Motor neuron (in vitro differentiated cells): ENCODE measurements at regions not wholly inside any gene's neighbourhood (a gene's known extent, or its start where the extent isn't known, plus 50 kb on each side); places are given as distances from the start of the nearest gene placed in this dataset.
A peak's percentile ranks its signal among the peaks of the same experiment; 100 is the strongest.

Source experiments
- ATAC-seq, 8 experiments: fragments of 200-7000 bp; cut with Tn5 transposase; replicated peaks in 6 of 8; 2 replicates each; pipeline ENCODE4 v1.8.0; 2021; ENCODE audit warnings: mild to moderate bottlenecking in 8 of 8, moderate library complexity in 8 of 8
- H3K27ac ChIP-seq, 2 donors: fragments of 250-450 bp; sonication (Bioruptor Pico); 2 replicates each; pipeline ENCODE4 v1.9.0; 2021; ENCODE audit warnings: antibody characterized with exemption in 2 of 2, mild to moderate bottlenecking in 2 of 2, moderate library complexity in 1 of 2
- H3K4me1 ChIP-seq, 2 donors: fragments of 250-450 bp; sonication (Bioruptor Pico); replicated peaks in 1 of 2; 2 replicates each; pipeline ENCODE4 v1.6.1; 2021; ENCODE audit warnings: antibody characterized with exemption in 2 of 2, mild to moderate bottlenecking in 2 of 2, moderate library complexity in 1 of 2
- H3K4me3 ChIP-seq, 5 donors: fragments of 250-450 bp; sonication (Bioruptor Pico); 2 replicates each; pipeline ENCODE4 v1.9.0; 2021; ENCODE audit warnings: antibody characterized with exemption in 5 of 5, mild to moderate bottlenecking in 5 of 5, moderate library complexity in 4 of 5
- WGBS, 10 experiments: fragments of 450-650 bp; shearing (Covaris generic); methylation state at CpG; one replicate each; pipeline ENCODE4 v1.0.0; 2022; 5-methylcytosine and 5-hydroxymethylcytosine counted together
- in situ Hi-C, 9 experiments: fragments of 400-800 bp; cut with MboI; loops; one replicate each; pipeline ENCODE4 v1.15.0; 2021; ENCODE audit warnings: low sequenced_read_pairs in 9 of 9, low pct_unique_long_range_greater_than_20kb in 2 of 9; ENCODE audit not compliant: unreplicated experiment in 9 of 9

DNA sequence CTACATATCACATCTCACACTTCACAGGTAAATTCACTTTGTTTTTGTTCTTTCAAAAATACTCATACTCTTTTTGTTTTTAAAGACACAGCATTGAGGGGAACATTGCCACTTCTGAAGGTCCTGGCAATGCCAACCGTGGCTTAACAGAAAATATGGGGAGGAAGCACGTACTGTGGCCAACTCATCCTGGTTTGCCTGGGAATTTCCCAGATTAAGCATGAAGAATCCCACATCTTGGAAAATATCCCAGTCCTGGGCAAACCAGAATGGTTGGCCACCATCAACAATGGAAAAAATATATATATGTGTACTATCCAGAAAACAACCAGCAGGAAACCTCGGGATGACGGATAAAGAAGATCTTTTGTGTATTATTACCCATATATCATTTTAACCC lies 1032.2 kb upstream of the SLC10A2 start:
- H3K4me3 ChIP-seq = no peak overlapping the region
- ATAC-seq = no peak
- WGBS, 10 experiments = 14 to 100% (median 76%) methylated on average over 1 to 4 of the region's 4 CpGs; no CpG with 5 or more reads in 2 of the 10 experiments
- H3K4me1 ChIP-seq = no peaks in the 10 kb centered on the region
- in situ Hi-C loops = no loop called here
- H3K27ac ChIP-seq = no peak overlapping the region

GRCh38 chr13:104086759-104087158 lies 1020.5 kb upstream of the SLC10A2 start:
- Histone ChIP-seq H3K4me3 (no peak overlapping the region), H3K4me1 (no peaks in the 10 kb centered on the region), H3K27ac (no peak overlapping the region)
- WGBS, 10 experiments = 0 to 93% (median 78%) methylated on average over 1 to 5 of the region's 5 CpGs
- no peak for ATAC-seq
- in situ Hi-C loops = no loop called here

- in situ Hi-C loops = no loop called here
- Histone ChIP-seq H3K4me1 (no peaks in the 10 kb centered on the region), H3K4me3 (no peak overlapping the region), H3K27ac (no peak overlapping the region)
- WGBS, 10 experiments = 0 to 100% (median 80%) methylated on average over 1 of the region's 1 CpG; no CpG with 5 or more reads in 1 of the 10 experiments
- no peak for ATAC-seq
These were observed 1020.0 kb upstream of the SLC10A2 start for GRCh38 chr13:104086210-104086609.

DNA sequence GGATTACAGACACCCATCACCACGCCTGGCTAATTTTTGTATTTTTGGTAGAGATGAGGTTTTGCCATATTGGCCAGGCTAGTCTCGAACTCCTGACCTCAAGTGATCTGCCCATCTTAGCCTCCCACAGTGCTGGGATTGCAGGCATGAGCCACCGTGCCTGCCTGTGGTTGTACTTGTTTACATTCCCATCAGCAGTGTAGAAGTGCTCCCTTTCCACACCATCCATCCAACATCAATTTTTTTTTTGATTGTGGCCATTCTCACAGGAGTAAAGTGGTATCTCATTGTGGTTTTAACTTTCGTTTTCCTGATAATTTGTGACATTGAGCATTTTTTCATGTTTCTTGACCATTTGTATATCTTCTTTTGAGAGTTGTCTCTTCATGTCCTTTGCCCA lies 1019.4 kb upstream of the SLC10A2 start:
- in situ Hi-C loops = no loop called here
- 0 to 90% (median 66%) methylated on average over 1 to 4 of the region's 4 CpGs; no CpG with 5 or more reads in 1 of the 10 experiments for WGBS, 10 experiments

GRCh38 chr13:104074326-104074725 lies 1008.1 kb upstream of the SLC10A2 start:
- H3K4me3 ChIP-seq = no peak overlapping the region
- no peak for ATAC-seq
- 10 to 92% (median 87%) methylated on average over 1 to 2 of the region's 2 CpGs; no CpG with 5 or more reads in 1 of the 10 experiments for WGBS, 10 experiments
- H3K27ac ChIP-seq = no peak overlapping the region
- in situ Hi-C loops = no loop called here
- H3K4me1 ChIP-seq = peaks cover 0 to 11% of the 10 kb centered on the region in 2 donors

More for the DNA sequence above, 1019.4 kb upstream of the SLC10A2 start:
- H3K4me3 ChIP-seq = no peak overlapping the region
- no peaks in the 10 kb centered on the region for H3K4me1 ChIP-seq
- no peak overlapping the region for H3K27ac ChIP-seq
- no peak for ATAC-seq

GRCh38 chr13:104071806-104072205 lies 1005.6 kb upstream of the SLC10A2 start:
- peak in 3 of 8 experiments; percentile 28 to 72 (median 60) for ATAC-seq
- Histone ChIP-seq H3K4me3 (no peak overlapping the region), H3K4me1 (peaks cover 0 to 11% of the 10 kb centered on the region in 2 donors), H3K27ac (no peak overlapping the region)
- in situ Hi-C loops = no loop called here
- WGBS, 10 experiments = 0 to 100% (median 86%) methylated on average over 1 to 2 of the region's 2 CpGs

DNA sequence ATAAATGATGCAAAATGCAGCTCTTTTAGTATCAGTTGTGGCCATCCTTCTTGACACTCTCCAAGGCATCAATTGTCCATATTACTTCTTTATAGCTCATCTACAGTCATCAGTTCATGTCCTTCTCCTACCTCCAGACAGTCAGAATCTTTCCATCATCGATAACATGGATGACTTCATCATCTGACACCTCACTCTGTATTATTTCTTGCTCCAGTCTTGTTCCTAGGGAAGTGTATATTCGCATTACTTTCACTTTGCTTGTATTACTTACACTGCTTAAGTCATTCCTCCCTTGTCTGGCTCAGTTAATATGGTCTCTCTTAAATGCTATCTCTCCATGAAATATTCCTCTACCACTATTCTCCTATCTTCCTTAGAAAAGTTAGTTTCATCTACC lies 999.1 kb upstream of the SLC10A2 start:
- WGBS, 10 experiments = 0 to 96% (median 81%) methylated on average over 1 to 2 of the region's 2 CpGs; no CpG with 5 or more reads in 3 of the 10 experiments
- no peak overlapping the region for H3K4me3 ChIP-seq

DNA sequence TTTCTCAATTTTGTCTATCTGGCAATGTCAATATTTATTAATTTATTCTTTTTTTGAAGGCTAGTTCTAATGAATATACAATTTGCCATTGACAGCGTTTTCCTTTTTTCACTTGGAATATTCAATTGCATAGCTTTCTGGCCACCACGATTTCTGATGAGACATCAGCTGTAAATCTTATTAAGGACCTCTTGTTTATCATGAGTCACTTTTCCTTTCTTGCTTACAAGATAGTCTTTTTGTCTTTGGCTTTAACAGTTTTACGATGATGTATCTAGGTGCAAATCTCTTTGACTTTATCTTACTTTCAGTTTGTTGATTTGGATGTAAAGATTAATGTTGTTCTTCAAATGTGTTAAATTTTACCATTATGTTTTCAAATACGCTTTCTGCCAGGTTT lies 991.6 kb upstream of the SLC10A2 start:
- H3K4me3 ChIP-seq = no peak overlapping the region
- H3K4me1 ChIP-seq = no peaks in the 10 kb centered on the region
- peak in 2 of 8 experiments; percentile 14 to 35 for ATAC-seq
- in situ Hi-C loops = no loop called here
- H3K27ac ChIP-seq = no peak overlapping the region
- 17 to 69% (median 50%) methylated on average over 2 to 4 of the region's 4 CpGs for WGBS, 10 experiments

More for the DNA sequence above, 999.1 kb upstream of the SLC10A2 start:
- no peaks in the 10 kb centered on the region for H3K4me1 ChIP-seq
- in situ Hi-C loops = no loop called here
- peak in 2 of 8 experiments; percentile 60 to 71 for ATAC-seq
- H3K27ac ChIP-seq = no peak overlapping the region

DNA sequence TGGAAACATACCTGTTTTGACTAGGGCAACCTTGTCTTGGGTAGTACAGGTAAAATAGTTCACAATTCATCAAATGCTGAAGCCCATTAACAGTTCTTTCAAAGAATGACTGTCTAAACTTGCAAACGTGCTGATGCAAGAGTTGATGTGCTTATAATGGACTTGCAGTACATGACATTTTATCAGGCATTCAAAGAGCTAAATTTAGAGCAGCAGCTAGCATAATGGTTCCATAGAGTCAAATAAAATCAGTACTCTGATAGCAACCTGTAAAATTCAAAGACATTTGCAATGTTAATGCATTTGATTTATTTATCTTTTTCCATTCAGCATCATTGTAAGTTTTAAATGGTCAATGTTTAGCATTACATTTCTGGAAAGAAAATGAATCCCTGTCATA lies 979.7 kb upstream of the SLC10A2 start:
- Histone ChIP-seq H3K4me1 (peaks cover 0 to 10% of the 10 kb centered on the region in 2 donors), H3K27ac (no peak overlapping the region), H3K4me3 (no peak overlapping the region)
- ATAC-seq = peak in 2 of 8 experiments; percentile 22 to 72
- in situ Hi-C loops = no loop called here
- 0 to 63% (median 29%) methylated on average over 1 of the region's 1 CpG; no CpG with 5 or more reads in 1 of the 10 experiments for WGBS, 10 experiments

- Histone ChIP-seq H3K27ac (no peak overlapping the region), H3K4me3 (no peak overlapping the region), H3K4me1 (peaks cover 0 to 10% of the 10 kb centered on the region in 2 donors)
- in situ Hi-C loops = no loop called here
- ATAC-seq = no peak
- 5 to 100% (median 71%) methylated on average over 1 to 2 of the region's 2 CpGs; no CpG with 5 or more reads in 2 of the 10 experiments for WGBS, 10 experiments
These were observed 977.0 kb upstream of the SLC10A2 start for GRCh38 chr13:104043184-104043583.

- in situ Hi-C loops = no loop called here
- 5 to 84% (median 24%) methylated on average over 2 of the region's 2 CpGs; no CpG with 5 or more reads in 4 of the 10 experiments for WGBS, 10 experiments
- H3K4me1 ChIP-seq = no peaks in the 10 kb centered on the region
- ATAC-seq = no peak
- H3K27ac ChIP-seq = no peak overlapping the region
- no peak overlapping the region for H3K4me3 ChIP-seq
These were observed 968.7 kb upstream of the SLC10A2 start for GRCh38 chr13:104034891-104035290.

DNA sequence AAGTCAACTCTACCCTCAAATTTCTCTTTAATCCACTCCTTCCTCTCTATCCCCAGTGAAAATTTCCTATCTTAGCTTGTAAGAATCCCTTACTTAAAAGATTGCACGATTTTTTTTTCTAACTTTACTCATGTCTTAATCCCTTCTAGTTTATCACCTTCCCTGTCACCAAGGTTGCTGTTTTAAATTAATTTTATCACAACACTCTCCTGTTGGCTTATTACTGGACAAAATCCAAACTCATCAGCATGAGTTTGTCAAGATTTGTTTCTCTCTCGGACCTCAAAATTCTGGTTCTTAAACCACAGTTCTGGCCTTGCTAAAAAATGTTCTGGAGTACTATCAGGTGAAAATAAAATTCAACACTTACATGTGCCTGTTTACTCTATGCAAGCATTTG lies 959.1 kb upstream of the SLC10A2 start:
- in situ Hi-C loops = no loop called here
- Histone ChIP-seq H3K4me3 (no peak overlapping the region), H3K27ac (no peak overlapping the region), H3K4me1 (no peaks in the 10 kb centered on the region)
- ATAC-seq = no peak
- WGBS, 10 experiments = 0 to 100% (median 73%) methylated on average over 2 of the region's 2 CpGs; no CpG with 5 or more reads in 1 of the 10 experiments

- ATAC-seq = peak in 3 of 8 experiments; percentile 22 to 60 (median 52)
- 0 to 88% (median 71%) methylated on average over 1 to 4 of the region's 4 CpGs; no CpG with 5 or more reads in 1 of the 10 experiments for WGBS, 10 experiments
- Histone ChIP-seq H3K4me1 (no peaks in the 10 kb centered on the region), H3K27ac (no peak overlapping the region), H3K4me3 (no peak overlapping the region)
- in situ Hi-C loops = no loop called here
These were observed 958.4 kb upstream of the SLC10A2 start for GRCh38 chr13:104024416-104025170.
